ENCODE measurements at regions not wholly inside any gene's neighbourhood (a gene's known extent, or its start where the extent isn't known, plus 50 kb on each side); places are given as distances from the start of the nearest gene placed in this dataset.

DNA sequence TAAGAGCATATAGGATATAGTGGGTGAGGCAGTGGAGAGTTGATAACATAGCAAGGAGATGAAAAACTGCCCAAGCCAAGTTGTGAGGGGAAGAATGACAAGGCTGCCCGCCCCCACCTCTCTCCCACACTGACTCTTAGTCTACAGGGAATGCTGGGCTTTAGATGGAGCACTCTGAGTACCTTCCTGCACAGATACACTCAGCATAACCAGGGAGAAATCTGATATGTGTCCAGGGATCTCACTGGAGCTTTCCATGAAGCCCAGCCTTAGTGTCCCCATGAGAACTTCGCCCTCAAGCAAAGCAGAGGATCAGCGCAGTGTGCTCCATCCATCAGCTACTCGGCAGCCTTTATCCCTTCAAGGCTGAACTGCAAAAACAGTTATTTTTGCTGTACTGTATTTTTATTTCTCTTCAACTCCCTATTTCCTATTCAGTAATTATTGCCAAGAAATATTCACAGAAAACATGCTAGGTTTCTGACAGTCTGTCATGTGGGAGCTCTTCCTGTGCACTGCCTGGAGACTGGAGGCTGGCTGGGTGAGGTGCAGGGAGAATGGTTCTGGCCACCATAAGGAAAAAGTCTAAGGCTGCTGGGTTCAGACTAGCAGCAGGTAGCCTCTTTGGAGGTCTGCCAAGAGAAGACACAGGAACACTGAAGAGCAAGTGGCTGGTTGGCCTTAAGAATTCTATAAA lies 475.2 kb upstream of the PPP2R3A start:
- no peak for DNase-seq

DNA sequence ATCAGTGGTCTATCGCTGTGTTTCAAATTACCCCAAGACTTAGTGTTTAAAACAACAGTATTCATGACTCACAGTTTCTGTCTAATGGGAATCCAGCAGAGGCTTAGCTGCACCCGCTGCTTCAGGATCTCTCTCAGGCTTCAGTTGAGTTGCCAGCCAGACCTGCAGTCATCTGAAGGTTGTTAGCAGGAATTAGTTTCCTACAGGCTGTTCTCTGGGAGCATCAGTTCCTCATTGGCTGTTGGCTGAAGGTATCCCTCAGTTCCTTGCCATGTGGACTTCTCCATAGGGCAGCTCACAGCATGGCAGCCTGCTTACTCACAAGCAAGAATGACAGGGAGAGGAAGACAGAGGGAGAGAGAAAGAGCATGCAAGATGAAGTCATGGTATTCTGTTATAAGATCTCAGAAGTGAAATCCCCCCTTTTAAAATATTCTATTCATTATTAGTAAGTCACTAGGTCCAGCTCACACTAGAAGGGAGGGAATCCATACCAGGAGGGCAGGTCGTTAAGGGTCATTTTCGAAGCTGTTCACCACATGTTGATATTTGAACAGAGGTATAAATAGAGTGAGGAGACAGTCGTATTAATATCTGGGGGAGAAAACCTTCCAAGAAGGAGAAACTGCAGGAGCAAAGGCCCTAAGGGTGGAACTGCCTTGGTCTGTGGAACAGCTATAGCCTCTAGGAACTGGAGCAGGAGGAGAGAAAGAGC lies 473.9 kb upstream of the PPP2R3A start:
- DNase-seq = no peak

DNA sequence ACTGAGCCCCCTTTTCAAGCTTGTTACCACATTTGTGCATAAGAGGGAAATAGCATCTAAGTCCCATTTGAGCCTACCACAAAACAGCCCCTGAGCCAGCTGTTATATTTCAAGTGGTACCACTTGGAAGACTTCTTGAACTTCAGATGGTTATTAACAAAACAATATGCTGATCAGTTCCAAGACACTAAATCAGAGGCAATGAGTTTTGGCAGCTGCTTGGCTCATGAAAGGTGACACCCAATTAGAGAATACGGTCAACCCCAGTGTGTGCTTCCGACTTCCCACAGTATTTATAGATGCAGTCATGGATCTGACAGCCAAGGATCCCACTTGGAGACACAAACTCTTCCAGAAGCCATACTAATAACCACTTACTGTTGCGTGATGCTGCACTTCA lies 469.6 kb upstream of the PPP2R3A start:
- no peak for DNase-seq

DNA sequence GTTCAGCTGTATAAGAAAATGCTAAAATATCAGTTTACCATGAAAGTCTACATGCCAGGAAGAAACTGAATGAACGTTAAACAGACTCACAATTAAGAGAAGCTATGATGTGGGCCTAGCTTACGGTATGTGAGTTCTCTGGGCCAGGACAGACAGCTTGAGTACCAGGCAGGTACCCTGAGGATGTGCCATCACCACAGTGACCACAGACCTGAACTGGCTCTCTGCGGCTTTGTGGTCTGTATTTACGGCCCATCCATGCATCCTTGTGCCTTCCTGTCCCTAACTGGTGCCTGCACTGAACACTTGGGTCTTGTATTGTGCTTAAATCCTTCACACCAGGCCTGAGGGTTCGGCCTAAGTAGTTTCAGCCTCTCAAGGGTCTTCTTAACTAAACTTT lies 467.5 kb upstream of the PPP2R3A start:
- no peak for DNase-seq

DNA sequence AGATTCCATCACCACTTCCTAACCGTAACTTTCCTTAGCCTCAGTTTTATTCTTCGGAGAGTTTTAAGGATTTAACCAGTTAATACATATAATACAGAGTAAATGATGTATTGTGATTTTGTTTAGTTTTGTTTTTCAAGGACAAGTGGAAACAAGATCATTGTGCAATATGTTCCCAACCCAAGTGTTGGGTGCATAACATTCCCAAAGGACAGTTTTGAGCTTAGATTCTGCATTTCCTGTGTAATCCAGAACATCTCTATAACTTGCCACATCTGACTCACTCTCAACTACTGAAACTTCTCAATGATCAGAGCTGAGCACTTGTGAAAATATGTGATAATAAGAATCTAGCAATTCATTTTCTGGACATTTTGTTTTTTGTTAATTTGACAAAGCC lies 466.1 kb upstream of the PPP2R3A start:
- DNase-seq = no peak

DNA sequence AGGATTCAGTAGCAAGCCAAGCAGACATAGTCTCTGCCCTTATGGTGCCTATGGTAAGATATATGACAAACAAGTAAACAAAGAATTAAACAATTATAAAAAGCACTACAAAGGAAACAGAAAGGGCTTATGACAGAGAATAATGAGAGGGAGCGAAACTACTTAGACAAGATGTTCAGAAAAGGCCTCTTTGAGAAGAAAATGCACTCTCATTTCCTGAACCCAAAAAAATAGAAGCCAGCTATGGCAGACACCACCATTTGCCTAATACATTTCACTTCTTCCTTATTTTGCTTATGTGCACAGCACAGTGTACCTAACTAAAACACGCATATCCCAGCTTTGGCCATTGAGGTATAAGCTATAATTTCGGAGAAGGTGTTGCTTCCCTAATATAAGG lies 465.5 kb upstream of the PPP2R3A start:
- no peak for DNase-seq

DNA sequence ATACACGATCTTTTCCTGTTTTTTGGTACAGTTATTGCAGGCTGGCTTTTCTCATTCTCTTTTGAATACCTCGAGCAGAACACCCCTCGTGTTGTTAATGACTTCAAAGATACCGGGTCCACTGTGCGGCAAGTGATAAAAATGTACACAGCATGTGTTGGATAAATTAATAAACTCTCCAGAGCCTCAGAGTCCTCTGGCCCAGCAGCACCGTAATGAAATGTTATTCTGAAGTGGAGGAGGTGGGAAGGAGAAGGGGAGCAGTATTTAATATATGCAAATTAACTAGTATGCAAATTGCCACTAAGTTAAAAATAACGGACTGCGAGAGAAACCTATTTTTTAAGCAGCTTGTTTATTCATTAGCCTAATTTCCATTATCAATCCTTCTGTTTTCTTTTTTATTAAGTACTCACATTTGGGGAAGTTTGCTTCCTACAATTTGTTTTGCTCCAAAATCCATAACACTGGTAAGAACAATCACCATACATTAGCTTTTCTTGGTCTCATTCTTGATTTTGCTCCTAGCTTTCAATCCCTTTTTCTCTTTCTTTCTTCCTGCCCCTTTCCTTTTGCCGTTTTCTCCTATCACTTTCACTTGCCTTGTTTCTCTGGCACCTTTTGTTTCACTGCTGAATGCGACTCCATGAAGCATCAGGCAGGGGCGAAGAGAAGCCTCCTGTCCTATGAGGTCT lies 462.3 kb upstream of the PPP2R3A start:
- no peak for DNase-seq

DNA sequence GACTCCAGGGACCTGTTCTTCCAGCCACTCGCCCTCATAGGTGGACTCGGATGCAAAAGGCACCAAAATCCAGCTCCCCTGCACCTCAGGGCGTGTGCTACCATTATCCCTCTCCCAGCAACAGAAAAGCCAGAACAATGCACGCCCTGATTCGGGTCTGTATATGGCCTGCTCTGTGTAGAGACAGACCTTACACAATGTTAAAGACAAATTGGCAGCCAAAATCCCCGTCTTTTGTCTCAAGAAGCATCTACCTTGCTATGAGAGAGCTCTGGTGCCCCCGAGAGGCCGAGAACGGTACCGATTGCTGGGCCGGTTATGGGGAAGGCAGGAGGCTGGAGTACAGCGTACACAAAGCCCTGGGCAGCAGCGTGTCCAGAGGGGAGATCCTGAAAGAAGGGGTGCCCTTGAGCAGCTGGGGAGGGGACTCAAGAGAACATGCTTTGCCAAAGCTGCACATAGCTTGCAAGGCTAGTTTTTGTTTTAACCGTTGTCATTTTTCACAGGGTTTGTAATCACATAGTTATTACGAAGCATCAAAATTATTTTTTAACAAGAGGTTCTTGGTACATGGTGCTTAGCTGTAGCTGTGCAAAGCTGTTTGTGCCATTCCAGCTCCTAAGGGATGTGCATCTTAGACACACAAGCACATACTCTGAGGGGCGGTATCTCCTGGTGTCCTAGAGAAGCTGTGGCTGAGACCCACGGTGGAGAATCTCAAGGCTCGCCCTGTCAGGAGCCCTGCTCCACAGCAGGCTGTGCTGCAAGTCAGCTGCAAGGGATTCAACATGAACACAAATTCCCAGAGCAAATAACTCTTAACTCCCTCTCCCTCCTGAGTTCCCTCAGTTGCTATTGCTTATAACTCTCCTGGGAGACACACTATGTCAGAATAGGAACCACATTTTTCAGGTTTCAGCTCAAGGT lies 461.5 kb upstream of the PPP2R3A start:
- peak; percentile 93 for DNase-seq

DNA sequence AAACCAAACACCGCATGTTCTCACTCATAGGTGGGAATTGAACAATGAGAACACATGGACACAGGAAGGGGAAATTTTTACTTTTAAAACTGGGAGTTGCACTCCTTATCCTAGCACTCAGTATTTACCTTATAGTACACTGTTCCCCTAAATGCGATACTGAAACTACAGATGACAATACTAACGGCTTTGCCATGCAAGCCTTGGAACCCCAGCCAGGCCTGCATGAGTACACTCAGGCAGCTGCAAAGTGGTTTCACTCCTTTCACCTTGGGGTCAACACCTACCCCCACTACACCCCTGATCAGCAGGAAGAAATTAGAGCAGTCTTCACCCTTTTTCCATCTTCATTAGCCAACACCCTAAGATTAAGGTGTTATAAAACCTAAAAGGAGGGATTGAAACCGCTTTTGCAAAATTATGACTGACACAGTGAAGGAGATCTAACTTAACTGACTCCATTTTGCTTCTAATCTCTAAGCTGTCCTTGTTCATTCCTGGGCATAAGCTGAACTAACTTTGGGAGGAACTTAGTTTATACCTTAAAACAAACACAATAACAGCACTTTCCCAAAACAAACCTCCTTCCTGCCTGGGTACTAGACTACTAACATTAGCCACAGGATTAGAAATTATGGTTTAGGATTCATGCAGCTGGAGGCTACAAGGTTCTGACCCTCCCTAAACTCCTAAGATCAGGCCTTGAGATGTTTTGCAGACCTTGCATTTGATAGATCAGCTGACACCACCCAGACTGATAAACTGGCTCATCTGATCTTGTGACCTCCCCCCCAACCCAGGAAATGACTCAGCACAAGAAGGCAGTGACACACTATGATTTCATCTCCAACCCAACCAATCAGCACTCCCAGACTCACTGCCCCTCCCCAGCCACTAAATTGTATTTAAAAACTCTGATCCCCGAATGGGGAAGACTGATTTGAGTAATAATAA lies 452.1 kb upstream of the PPP2R3A start:
- no peak for DNase-seq

DNA sequence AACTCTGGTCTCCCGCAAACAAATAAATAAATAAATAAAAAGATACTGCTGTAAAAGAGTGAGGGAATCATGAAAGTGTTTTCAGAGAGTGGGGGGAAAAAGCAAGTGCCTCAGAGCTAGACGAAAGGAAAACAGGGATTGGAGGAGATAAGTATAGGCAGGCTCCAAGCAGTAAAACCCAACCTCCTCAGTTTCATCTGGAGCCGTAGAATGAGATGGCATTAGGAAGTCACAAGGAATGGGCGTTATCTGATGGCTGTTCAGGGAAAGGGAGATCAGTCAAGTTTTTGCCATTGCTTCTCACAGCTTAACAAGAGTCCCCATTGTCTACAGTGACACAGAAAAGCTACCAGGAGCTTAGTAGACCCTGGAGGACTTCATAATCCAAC lies 451.5 kb upstream of the PPP2R3A start:
- DNase-seq = no peak

DNA sequence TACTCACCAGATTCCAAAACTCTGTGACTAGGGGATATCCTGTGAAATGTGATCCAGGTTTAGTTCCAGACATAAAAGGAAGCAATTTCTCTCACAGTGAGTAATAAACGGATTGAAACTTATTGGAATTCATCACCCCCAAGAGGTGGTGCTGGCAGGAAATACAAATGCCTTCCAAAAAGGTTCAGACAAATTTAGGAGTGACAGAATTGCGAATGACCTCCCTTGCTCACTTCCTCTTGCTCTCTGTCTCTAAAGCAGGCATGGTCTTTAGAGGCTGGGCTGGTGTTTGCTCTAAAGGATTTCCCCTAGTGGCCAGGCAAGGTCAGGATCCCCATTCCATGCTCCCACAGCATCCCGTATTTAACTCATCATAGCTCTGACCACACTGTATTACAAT lies 449.4 kb upstream of the PPP2R3A start:
- no peak for DNase-seq

DNA sequence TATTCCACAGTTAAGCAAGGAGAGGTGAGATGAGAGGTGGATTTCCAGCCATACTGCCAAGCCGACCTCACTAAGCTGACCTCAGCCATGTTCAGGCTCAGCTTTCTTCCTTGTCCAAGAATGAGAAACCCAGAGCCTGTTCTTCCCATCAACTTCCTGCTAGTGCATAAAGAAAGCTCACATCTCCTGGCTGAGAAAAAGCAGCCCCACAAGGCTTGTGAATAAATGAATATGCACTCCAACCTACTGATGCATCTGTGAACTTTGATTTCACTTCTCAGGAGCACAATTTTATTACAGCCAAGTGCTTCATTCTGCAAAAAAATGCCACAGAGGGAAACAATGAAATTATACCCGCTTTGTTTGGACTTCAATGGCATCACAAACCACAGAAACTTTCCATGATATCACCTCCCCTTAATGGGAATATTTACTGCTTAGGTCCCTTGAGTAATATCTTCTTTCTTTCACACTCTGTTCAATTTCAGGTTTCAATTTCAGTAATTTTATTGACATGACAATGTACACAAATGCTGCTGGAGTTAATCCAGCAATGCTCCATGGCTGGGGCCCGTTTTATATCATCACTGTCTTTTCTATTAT lies 437.0 kb upstream of the PPP2R3A start:
- DNase-seq = no peak

DNA sequence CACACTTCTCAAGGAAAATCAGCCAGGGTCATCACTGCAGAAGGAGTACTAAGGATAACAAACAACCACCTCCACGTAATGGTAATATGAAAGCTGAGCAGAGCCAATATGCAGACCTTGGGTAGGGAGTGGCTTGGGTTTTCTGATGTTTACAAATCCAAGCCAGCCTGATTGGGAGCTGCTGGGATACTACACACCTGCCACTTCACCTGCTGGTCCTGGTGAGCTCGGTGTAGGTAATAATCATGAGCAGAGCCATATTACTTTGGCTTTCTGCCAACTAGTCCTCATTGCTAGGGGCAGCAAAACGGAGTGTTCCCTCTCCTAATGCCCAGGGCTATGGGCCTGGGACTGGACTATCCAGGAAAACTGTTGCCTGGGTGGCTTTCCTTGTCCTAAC lies 433.5 kb upstream of the PPP2R3A start:
- DNase-seq = no peak

DNA sequence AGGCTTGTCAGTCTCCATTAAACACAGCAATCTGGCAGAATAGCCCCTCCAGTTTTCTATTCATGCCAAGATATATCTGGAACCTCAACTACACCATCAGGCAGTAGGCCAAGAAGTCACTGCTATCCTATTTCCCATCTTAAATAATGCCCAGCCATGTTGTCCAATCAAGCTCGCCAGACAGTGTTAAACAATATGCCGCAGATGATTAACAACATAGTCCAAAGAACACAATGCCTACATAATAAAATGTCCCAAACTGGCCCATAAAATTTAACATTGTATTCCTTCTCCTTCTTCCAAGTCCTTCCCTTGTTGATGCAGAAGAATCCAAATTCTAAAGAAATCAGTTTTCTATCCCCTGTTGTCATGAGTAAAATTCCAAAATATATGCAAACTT lies 427.4 kb upstream of the PPP2R3A start:
- DNase-seq = no peak

DNA sequence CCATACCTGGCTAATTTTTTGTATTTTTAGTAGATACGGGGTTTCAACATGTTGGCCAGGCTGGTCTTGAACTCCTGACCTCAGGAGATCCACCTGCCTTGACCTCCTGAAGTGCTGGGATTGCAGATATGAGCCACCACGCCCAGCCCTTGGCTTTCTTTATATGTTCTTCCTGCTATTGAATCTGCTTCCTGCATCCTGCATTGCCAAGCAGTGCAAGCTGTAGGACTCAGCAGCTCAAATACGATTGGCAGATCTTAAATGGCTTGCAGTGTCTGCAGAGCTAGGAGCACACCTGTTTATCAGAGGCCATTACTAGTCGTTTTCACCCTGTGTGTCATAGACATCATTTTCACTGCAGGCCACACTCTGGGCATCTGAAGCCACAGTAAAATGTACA lies 426.2 kb upstream of the PPP2R3A start:
- DNase-seq = no peak

DNA sequence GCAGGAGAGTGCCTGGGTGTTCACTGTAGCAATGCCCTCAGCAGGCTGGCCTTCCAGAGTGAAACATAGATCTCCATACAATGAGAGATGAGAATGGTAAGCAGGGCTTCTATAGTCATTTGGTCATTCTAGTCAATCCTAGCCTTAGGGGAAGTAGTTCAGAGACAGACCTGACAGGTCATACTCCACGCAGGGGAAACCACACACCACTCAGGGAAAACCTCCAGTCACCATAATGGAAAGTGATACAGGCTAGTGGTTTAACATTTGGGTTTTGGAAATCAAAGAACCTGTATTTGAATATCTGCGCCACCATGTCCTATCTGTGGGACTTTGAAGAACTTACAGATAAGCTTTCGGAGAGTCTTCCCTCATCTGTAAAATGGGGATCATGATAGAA lies 425.7 kb upstream of the PPP2R3A start:
- DNase-seq = no peak

DNA sequence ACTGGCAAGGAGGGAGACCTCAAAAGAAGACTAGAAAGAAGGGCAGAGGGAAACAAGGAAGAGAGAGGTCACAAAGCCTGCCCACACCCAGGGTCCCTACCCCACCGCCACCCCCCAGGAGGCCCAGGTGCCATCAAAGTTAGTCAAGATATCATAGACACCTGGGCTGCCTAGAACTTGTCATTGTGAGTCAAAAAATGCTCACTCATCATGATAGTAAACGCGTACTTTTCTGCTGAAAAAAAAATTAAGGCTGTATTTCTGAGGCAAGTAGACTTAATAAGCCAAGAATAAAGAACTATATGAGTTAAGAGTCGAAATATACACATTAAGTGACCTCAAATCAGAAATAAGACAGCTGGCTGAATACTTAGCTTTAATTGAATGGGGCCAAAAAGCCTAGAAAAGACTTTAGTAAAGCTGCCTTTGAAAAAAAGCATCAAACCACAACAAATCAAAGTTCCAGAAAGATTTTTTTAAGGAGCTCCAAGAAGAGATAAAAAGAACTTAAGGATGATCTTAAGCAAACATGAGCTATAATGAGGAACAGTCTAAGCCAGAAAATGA lies 415.5 kb upstream of the PPP2R3A start:
- no peak for DNase-seq

DNA sequence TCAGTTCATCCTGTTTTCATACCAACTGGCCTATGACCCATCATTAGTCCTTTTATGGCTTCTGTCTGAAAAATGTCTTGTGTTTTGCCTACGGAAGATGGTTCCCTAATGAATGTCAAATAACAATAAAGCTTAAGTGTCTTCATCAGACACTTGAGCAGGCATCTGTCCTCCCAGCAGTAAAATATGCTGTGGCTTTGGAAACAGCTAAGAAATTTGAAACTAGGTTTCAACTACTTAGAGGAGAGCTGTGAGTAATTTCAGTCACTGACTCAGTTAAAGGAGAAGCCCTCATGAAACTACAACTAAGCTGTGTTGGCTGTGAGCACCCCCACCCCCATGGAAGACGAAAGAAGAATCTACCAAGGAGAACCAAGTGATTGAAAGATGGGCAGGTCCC lies 409.4 kb upstream of the PPP2R3A start:
- no peak for DNase-seq

DNA sequence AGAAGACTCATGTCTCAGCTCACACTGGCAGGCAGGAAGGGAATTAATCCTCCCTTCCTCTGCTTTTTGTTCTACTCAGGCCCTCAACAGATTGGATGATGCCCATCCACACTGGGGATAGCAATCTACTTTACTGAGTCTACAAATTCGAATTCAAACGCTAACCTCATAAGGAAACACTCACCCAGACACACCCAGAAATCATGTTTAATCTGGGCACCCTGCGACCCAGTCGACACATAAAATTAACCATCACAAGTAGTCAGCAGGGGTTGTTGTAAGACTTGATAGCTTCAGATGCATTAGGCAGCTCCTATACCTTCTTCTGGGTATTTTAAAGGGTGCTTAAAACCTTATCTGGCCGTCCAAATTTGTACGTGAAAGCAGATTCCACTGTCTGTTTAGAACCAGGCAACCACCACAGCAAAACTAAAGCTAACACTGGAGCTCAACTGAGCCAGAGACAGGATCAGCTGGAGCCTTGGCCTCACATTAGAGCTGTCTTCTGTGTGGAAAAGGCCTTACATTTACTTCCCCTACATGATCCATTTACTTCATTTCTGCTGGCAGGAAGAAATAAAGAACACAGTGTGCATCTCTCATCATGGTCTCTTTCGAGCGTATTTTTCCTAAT lies 407.3 kb upstream of the PPP2R3A start:
- no peak for DNase-seq

DNA sequence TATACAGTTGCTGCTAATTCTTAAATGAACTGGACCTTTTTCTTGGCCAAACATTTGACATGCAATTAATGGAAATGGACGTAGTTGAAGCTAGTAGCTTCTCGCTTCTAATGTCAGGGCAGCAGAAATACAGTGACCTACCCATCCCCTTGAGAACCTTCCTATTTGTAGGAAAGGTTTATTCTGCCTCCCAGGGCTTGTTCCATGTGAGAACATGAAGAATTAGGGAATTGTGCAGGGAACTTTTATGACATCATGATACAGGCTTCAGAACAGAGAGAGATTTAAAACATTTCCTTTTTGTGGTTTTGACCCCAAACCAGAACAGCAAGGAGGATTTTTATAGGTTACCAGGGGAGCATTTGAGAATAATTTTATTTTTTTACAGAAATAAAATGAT lies 406.6 kb upstream of the PPP2R3A start:
- no peak for DNase-seq

DNA sequence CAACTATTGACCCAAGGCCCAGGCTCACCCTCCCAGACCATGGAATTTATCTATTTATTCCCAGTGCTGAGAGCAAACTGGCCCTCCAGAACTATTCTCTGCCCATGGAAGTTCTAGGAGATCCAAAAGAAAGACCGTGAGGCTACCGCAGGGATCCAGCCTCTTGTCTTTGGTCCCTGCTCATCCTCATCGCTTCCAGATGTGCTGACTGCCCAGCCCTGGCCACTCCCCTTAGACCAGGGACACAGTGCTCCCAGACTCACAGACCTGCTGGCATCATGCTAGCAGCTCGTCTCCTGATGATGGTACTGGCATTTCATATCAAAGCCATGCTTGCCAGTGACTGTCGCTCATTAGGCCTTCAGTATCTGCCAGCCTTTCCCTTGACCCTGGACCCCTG lies 405.7 kb upstream of the PPP2R3A start:
- no peak for DNase-seq
